ENCODE measurements at regions not wholly inside any gene's neighbourhood (a gene's known extent, or its start where the extent isn't known, plus 50 kb on each side); places are given as distances from the start of the nearest gene placed in this dataset.

DNA sequence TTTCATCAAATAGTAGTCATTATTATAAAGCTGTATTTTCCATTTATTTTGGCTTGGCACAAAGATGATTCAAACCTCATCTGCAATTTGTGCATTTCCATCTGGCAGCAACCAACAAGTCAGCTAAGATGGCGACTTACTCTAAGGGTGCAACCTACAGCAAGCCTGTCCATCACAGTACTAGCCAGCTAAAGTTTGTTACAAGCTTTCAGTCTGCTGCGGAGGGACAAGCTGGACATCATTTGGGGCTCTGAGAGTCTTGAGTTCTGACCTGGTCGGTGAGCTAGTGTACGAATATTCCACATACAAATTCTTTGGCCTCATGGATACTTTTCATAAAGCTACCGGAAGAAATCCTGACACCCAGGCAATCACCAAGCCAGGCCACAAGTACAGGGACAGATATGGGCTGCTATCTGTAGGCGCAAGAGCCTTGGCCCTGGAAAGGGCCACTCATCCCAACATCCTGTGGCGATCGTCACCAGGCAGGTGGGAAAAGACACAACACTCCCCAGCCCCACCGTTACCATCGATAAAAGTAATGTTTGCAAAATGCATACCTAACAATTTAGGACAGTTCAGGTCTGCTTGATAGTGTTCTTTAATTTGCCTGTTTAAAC, 307.6 kb downstream of the SKIDA1 start:
- Mint-ChIP-seq H3K4me1 (ENCODE audit: low read depth) (no peaks in the 10 kb centered on the region), H3K36me3 (ENCODE audit: low read depth) (no peaks in the 10 kb centered on the region), H3K9me3 (no peaks in the 10 kb centered on the region), H3K27ac (no peak overlapping the region), H3K27me3 (peaks cover 4% of the 10 kb centered on the region), H3K4me3 (no peak overlapping the region)

DNA sequence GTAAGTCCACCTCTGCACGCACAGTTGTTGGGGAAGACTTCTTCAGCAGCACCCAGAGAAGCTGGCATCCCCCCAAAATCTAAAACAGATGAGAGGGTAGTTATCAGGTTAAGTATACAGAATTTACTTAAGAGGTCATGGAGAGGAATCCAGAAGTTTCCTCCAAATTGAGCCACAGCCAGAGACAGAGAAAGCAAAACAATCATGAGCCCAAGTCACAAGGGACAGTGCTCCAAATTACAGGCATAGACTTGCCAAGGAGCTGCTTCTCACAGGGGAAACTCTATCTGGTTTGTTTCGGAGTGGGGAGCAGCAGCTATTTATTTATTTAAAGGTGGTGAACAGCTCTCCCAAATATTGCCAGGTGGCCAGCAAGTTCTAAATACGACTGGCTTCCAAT, 308.4 kb downstream of the SKIDA1 start:
- Mint-ChIP-seq H3K27ac (no peak overlapping the region), H3K4me1 (ENCODE audit: low read depth) (no peaks in the 10 kb centered on the region), H3K9me3 (no peaks in the 10 kb centered on the region), H3K27me3 (peaks cover 4% of the 10 kb centered on the region), H3K36me3 (ENCODE audit: low read depth) (no peaks in the 10 kb centered on the region), H3K4me3 (no peak overlapping the region)

DNA sequence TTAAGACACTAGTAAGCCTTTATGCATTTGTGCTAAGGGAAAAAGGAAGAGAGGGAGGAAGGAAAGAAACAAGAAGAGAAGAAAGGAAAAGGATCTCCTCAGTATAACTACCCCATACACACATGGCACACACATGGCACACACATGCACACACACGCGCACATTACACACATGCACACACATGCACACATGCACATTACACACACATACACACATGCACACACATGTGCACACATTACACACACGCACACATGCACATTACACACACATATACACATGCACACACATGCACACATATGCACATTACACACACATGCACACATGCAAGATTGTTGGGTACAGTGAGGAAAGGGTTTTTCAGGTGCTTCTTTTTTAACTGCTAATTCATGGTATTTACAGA, 311.2 kb downstream of the SKIDA1 start:
- no peak overlapping the region for H3K4me3 Mint-ChIP-seq
- no peaks in the 10 kb centered on the region for H3K4me1 Mint-ChIP-seq (ENCODE audit: low read depth)
- H3K27me3 Mint-ChIP-seq = peaks cover 4% of the 10 kb centered on the region
- H3K27ac Mint-ChIP-seq = no peak overlapping the region
- no peaks in the 10 kb centered on the region for H3K36me3 Mint-ChIP-seq (ENCODE audit: low read depth)
- H3K9me3 Mint-ChIP-seq = no peaks in the 10 kb centered on the region

DNA sequence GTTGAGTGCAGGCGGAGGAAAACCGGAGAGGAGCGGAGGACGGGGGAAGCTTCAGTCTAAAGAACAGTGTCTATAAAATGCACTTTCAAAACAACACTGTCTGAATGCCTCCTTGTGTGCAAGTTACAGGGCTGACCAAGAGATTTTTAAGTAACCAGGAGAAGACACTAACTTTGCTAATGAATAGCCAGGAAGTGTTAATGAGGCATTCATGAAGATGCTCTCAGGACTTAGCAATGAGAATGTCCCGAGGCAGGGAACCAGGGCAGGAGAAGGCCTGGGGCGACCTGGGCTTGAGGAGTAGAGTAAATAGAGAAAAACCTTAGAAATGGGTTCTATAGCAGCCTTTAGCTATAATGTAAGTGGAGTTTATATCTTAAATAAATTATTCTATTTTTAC, 312.1 kb downstream of the SKIDA1 start:
- H3K27ac Mint-ChIP-seq = no peak overlapping the region

DNA sequence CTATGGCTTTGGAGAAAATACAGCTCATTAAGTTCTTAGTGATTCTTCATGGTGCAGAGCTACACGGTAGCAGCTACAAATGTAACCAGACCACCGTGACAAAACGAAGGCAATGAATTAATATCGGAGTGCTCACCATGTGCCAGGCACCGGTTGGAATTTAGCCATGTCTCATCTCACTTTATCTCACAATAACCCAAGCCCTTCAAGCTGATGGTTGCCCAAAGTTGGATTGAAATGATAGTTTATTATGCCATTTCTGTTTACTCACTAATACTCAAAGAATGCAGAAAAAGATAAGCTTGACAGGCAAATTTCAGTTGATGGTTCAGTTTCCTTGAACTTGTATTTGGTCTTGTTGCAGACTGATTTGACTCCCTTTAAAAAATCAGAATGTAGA, 312.6 kb downstream of the SKIDA1 start:
- no peak overlapping the region for H3K27ac Mint-ChIP-seq
- H3K9me3 Mint-ChIP-seq = peaks cover 2% of the 10 kb centered on the region
- H3K4me3 Mint-ChIP-seq = no peak overlapping the region
- H3K36me3 Mint-ChIP-seq (ENCODE audit: low read depth) = no peaks in the 10 kb centered on the region
- no peaks in the 10 kb centered on the region for H3K4me1 Mint-ChIP-seq (ENCODE audit: low read depth)
- H3K27me3 Mint-ChIP-seq = peaks cover 6% of the 10 kb centered on the region

More for the DNA sequence above, 312.1 kb downstream of the SKIDA1 start:
- H3K4me3 Mint-ChIP-seq = no peak overlapping the region
- H3K9me3 Mint-ChIP-seq = no peaks in the 10 kb centered on the region
- no peaks in the 10 kb centered on the region for H3K36me3 Mint-ChIP-seq (ENCODE audit: low read depth)
- no peaks in the 10 kb centered on the region for H3K4me1 Mint-ChIP-seq (ENCODE audit: low read depth)
- H3K27me3 Mint-ChIP-seq = peaks cover 4% of the 10 kb centered on the region

DNA sequence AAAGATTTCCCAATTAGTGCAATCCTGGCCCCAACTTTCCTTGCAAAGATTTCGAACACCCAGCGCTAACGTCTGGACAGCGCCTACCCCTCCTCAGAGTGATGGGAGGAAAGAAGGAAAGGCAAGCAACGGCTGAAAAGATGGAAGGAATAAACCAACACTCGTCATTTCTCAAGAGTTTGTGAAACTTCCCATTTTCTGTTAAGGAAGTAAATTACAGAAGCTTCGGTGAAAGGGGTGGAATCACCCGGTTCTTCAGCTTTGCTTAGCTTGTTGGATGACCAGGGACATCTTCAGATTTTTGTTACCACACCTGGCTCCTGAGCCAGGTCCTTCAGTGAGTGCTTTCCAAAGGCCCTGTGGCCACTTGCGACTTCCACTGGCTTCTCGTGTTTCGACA, 313.1 kb downstream of the SKIDA1 start:
- Mint-ChIP-seq H3K36me3 (ENCODE audit: low read depth) (no peaks in the 10 kb centered on the region), H3K27me3 (peaks cover 8% of the 10 kb centered on the region), H3K9me3 (peaks cover 5% of the 10 kb centered on the region), H3K4me1 (ENCODE audit: low read depth) (no peaks in the 10 kb centered on the region), H3K27ac (no peak overlapping the region), H3K4me3 (no peak overlapping the region)

DNA sequence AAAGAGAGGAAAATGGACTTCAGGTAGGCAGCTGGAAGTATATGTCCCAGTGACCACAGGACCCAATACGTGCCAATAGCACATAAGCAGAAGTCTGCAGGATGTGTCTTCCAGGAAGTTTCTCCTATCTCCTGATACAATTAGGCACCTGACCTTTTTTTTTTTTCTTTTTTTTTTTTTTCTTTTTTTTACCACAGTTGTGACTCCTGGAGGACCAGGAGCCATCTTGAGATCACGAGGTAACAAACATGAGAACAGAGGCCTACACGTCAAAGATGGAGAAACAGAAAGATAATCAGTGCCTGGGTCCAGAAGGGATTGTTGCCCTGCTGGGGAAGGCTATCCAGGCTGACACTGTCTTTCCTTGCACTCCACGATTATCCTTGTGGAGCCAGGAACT, 312.4 kb upstream of the NEBL start:
- peaks cover 11% of the 10 kb centered on the region for H3K27me3 Mint-ChIP-seq
- H3K36me3 Mint-ChIP-seq (ENCODE audit: low read depth) = no peaks in the 10 kb centered on the region
- peaks cover 5% of the 10 kb centered on the region for H3K9me3 Mint-ChIP-seq
- H3K4me3 Mint-ChIP-seq = no peak overlapping the region
- no peak overlapping the region for H3K27ac Mint-ChIP-seq
- H3K4me1 Mint-ChIP-seq (ENCODE audit: low read depth) = no peaks in the 10 kb centered on the region

DNA sequence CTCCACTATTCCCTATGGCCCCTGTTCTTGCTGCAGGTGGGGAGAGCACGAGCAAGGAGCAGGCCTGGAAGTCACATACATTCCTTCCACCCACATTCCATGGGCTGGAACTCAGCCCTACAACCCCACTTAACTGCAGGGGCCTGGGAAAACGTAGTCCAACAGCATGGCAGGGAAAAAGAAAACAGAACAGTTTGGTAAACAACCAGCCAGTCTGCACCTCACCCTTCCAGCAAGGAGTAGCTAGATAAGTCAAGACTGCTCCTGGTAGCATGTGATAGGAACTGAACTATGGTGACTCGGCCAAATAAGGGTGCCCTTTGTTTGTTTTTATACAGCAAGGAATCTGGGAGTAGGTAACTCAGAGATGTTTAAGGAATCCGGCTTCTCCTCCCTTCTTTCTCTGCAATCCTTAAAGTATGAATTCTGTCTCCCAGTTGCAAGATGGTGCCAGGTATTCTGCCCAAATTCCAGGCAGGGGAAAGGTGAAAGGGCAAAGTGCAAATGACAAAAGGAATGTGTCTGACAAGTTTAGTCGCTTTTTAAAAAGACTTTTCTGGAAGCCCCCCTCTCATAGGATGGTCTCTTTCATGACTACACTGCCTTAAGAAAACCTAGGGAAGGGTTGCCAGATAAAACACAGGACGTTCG, 311.7 kb upstream of the NEBL start:
- no peaks in the 10 kb centered on the region for H3K4me1 Mint-ChIP-seq (ENCODE audit: low read depth)
- peaks cover 11% of the 10 kb centered on the region for H3K27me3 Mint-ChIP-seq
- peaks cover 5% of the 10 kb centered on the region for H3K9me3 Mint-ChIP-seq
- no peak overlapping the region for H3K27ac Mint-ChIP-seq
- H3K36me3 Mint-ChIP-seq (ENCODE audit: low read depth) = no peaks in the 10 kb centered on the region
- H3K4me3 Mint-ChIP-seq = no peak overlapping the region

DNA sequence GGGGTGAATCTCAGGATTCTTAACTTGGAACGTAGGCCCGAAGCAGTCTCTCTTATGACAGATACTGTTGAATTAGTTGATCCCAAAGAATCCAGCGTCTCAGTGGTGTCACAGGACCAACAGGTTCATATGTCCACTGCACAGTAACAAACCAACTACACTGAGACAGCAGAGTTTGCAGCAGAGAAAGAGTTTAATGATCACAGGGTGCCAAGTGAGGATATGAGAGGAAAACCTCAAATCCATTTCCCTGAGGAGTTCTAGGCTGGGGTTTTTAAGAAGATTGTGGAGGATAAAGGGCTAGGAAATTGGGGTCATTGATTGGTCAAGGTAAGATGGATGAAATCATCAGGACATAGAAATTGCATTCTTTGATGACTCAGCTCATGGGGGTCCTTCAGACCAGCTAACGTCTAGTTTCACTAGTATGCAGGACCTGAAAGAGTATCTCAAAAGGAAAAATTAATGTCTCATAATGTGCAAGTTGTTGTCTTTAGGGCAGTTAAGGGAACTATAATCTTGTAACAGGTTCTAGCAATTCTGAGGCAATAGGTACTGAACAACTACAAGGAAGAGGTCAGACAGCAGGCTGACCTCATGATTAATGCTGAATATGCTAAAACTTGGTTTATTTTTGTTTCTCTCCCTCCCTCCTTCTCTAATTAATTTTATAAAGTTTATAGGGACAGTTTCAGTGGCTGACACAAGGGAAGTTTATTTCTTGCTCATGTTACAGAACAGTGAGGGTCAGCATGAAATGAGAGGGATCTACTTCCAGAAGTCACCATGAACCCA, 310.9 kb upstream of the NEBL start:
- H3K4me1 Mint-ChIP-seq (ENCODE audit: low read depth) = no peaks in the 10 kb centered on the region
- H3K27ac Mint-ChIP-seq = no peak overlapping the region
- H3K27me3 Mint-ChIP-seq = peaks cover 11% of the 10 kb centered on the region
- no peak overlapping the region for H3K4me3 Mint-ChIP-seq
- peaks cover 5% of the 10 kb centered on the region for H3K9me3 Mint-ChIP-seq
- H3K36me3 Mint-ChIP-seq (ENCODE audit: low read depth) = no peaks in the 10 kb centered on the region

DNA sequence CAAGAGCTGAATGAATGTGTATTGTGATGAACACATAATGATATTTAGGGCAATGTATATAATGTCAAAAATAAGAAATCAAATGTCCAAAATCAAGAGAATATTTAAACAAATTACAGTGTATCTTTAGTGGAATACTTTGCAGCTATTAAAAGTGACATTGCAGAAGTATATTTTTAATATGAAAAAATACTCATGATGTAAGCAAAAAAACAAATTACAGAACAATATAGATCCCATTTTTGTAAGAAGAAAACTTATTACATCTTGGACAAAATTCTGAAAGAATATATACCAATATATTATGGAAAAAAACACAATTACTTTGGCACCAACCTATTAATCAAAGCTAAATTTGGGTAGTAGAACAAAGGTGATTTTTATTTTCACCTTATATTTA, 308.2 kb upstream of the NEBL start:
- Mint-ChIP-seq H3K27ac (no peak overlapping the region), H3K4me3 (no peak overlapping the region), H3K27me3 (peaks cover 12% of the 10 kb centered on the region), H3K9me3 (peaks cover 5% of the 10 kb centered on the region), H3K36me3 (ENCODE audit: low read depth) (no peaks in the 10 kb centered on the region), H3K4me1 (ENCODE audit: low read depth) (no peaks in the 10 kb centered on the region)

DNA sequence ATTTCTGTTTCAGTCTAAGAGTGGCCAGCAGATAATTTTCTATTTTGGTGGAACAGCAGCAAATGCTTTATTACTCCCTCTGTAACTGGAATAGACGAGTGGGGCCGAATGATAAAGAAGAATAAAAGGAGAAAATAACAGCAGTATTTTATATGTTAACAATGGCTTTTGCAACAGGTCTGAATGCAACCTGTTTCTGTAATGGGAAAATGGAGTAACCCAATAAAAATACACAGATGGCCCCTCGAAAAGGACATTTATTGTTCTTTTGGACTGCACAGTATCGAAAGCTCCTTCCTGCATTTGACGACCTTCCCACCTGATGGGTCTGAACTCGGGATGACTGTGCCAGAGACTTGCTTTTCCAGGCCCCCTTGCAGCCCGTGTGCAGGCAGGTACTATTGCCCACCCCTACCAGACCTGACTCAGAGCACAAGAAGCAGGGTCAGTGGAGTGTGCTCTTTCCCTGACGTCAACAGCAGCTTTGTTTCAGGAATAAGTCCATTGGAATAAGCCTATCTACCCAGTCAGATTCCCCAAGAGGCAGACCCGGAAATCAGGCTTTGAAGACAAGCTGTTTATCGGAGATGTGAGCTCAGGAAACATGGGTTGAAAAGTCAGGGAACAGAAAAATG, 306.5 kb upstream of the NEBL start:
- no peak overlapping the region for H3K4me3 Mint-ChIP-seq
- H3K27ac Mint-ChIP-seq = no peak overlapping the region
- H3K27me3 Mint-ChIP-seq = peaks cover 12% of the 10 kb centered on the region
- H3K4me1 Mint-ChIP-seq (ENCODE audit: low read depth) = no peaks in the 10 kb centered on the region
- H3K36me3 Mint-ChIP-seq (ENCODE audit: low read depth) = no peaks in the 10 kb centered on the region
- H3K9me3 Mint-ChIP-seq = peaks cover 5% of the 10 kb centered on the region

DNA sequence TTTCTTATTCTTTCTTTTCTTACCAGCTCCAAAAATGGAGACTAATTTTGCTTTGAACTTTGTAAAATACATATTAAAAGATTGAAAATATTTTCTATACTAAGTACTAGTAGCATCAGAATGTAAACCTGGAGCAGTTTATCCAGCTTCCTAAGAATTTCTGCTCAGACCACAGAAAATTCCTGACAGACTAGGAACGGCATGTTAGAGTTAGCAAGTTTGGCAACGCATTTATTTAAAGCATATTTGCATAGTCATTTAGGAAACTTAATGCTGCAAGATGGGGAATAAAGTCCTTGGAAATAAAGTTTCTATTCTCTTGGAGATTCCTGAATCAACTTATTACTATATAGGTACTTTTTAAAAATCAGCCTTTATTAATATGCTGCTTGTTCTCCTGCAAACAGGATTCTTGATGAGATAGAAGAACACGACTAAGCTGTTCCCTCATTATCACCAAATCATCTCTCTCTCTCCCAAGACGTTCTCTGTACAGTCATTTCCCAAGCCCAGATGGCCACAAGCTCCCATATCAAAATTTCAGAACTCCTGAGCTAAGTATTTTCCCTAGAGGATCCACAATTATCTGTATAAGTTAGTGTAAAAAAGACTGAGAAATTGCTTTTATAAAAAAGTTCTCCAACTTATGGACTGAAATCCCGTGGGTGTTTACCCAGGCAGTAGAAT, 305.8 kb upstream of the NEBL start:
- no peaks in the 10 kb centered on the region for H3K36me3 Mint-ChIP-seq (ENCODE audit: low read depth)
- H3K4me3 Mint-ChIP-seq = no peak overlapping the region
- H3K27ac Mint-ChIP-seq = no peak overlapping the region
- H3K9me3 Mint-ChIP-seq = peaks cover 4% of the 10 kb centered on the region
- H3K27me3 Mint-ChIP-seq = peaks cover 9% of the 10 kb centered on the region
- no peaks in the 10 kb centered on the region for H3K4me1 Mint-ChIP-seq (ENCODE audit: low read depth)

DNA sequence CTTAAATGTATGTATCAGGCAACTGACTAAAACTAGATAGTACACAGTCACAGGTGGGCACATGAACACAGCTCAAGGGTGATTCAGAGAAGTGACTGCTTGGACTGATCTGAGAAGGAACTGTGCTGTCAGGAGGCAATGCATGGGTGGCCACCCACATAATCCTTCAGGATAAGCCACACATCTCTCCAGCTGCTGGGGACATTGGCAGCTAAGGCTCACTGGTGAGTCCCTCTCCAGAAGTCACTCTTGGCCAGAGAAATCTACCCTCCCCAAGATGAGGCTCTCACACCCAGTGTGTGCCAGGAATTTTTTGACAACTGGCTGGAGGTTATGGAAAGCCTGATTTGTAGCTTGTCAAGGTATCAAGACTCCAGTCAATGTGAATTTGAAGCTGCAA, 302.4 kb upstream of the NEBL start:
- H3K36me3 Mint-ChIP-seq (ENCODE audit: low read depth) = no peaks in the 10 kb centered on the region
- peaks cover 12% of the 10 kb centered on the region for H3K27me3 Mint-ChIP-seq
- H3K4me3 Mint-ChIP-seq = no peak overlapping the region
- H3K4me1 Mint-ChIP-seq (ENCODE audit: low read depth) = no peaks in the 10 kb centered on the region
- H3K27ac Mint-ChIP-seq = no peak overlapping the region
- peaks cover 6% of the 10 kb centered on the region for H3K9me3 Mint-ChIP-seq

DNA sequence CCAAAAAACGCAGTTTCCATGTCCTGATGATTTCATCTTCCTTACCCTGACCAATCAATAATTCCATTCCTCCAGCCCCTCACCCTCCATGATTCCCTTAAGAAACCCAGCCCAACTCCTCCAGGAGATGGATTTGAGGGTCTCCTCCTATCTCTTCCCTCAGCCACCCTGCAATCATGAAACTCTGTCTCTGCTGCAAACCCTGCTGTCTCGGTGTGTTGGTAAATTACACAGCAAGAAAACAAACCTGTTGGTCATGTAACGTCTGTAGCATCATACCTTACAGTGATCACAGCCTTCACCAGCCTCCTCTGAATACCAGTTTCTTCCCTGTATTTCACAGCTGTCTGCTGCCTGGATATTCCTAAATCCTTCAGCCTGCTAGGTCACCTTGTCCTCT, 300.7 kb upstream of the NEBL start:
- Mint-ChIP-seq H3K9me3 (peaks cover 6% of the 10 kb centered on the region), H3K4me3 (no peak overlapping the region), H3K27ac (no peak overlapping the region)

More for the DNA sequence above, 300.7 kb upstream of the NEBL start:
- H3K36me3 Mint-ChIP-seq (ENCODE audit: low read depth) = no peaks in the 10 kb centered on the region
- no peaks in the 10 kb centered on the region for H3K4me1 Mint-ChIP-seq (ENCODE audit: low read depth)
- H3K27me3 Mint-ChIP-seq = peaks cover 12% of the 10 kb centered on the region
